HUES64 (cell line): ENCODE measurements at regions not wholly inside any gene's neighbourhood (a gene's known extent, or its start where the extent isn't known, plus 50 kb on each side); places are given as distances from the start of the nearest gene placed in this dataset.
A peak's percentile ranks its signal among the peaks of the same experiment; 100 is the strongest.
"Not testable (repeated sequence)": the region's sequence is repeated elsewhere in the genome, so short reads cannot be mapped to it uniquely, and the experiment has no call there.

ENCODE experiments used
- H3K27ac ChIP-seq: 2 replicates; pipeline ENCODE4 v1.7.0; 2013; ENCODE audit warnings: low read depth, low read length, inconsistent platforms
- H3K27me3 ChIP-seq: 2 replicates; pipeline ENCODE4 v1.6.1; 2013; ENCODE audit warnings: mild to moderate bottlenecking, low read length; ENCODE audit not compliant: insufficient read depth
- H3K36me3 ChIP-seq: 2 replicates; pipeline ENCODE4 v1.6.1; 2013; ENCODE audit warnings: mild to moderate bottlenecking, low read length; ENCODE audit not compliant: insufficient read depth
- H3K4me1 ChIP-seq: 2 replicates; pipeline ENCODE4 v1.6.1; 2013; ENCODE audit warnings: mild to moderate bottlenecking, low read length, moderate library complexity; ENCODE audit not compliant: insufficient read depth
- H3K4me3 ChIP-seq: 2 replicates; pipeline ENCODE4 v1.5.1; 2013; ENCODE audit warnings: mild to moderate bottlenecking, low read length, moderate library complexity
- H3K9ac ChIP-seq: 2 replicates; pipeline ENCODE4 v1.6.1; 2013; ENCODE audit warnings: mild to moderate bottlenecking, low read depth, low read length
- H3K9me3 ChIP-seq: 2 replicates; pipeline ENCODE4 v1.6.1; 2013; ENCODE audit warnings: low read depth, low read length; ENCODE audit not compliant: insufficient read depth
- WGBS: fragments of 150-250, 120-280 bp; methylation state at CpG from one replicate; pipeline ENCODE4 v1.1.7; 2013; ENCODE audit warnings: missing lambda C conversion rate; 5-methylcytosine and 5-hydroxymethylcytosine counted together

DNA sequence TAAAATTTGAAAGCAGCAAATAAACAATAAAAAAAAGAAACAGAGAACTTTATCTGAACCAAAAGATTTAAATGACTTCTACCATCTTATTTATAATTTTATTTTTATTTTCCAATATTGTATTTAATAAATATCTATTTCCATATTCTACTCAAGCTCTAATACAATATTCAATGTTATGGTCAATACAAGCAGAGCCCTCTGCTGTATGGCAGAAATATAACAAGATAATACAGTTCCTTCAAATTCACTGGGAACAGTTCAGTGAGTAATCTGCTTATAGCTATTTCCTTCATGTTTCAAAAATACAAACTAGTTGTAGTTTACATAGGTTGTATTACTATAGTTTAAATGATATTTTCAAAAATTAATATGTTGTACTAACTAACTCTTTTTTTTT, 332.7 kb downstream of the PRDM9 start:
- Histone ChIP-seq H3K4me3 (no peak overlapping the region), H3K4me1 (no peaks in the 10 kb centered on the region), H3K9me3 (peaks cover 8% of the 10 kb centered on the region; the same call in 1 of the 2 replicates), H3K9ac (no peak overlapping the region), H3K27ac (no peak overlapping the region), H3K36me3 (no peaks in the 10 kb centered on the region), H3K27me3 (no peaks in the 10 kb centered on the region)

DNA sequence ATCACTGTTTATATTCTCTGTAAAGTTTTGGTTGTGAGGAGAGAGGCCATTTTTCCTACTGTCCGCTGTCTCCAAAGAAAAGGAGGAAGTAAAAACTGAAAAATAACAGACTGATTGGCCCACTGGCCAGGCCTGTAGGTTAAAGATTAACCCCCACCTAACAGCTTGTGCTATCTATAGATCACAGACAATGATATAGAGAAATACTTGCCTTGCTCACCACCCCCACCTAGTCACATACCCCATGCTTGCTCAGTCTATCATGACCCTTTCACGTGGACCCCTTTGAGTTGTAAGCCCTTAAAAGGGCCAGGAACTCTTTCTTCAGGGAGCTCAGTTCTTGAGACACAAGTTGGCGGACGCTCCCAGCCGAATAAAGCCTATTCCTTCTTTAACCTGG, 357.4 kb downstream of the PRDM9 start:
- Histone ChIP-seq H3K27ac (no peak overlapping the region), H3K4me1 (no peaks in the 10 kb centered on the region), H3K36me3 (no peaks in the 10 kb centered on the region), H3K27me3 (no peaks in the 10 kb centered on the region), H3K9ac (no peak overlapping the region), H3K4me3 (no peak overlapping the region), H3K9me3 (no peaks in the 10 kb centered on the region)
- 88% methylated on average over 5 of the region's 5 CpGs for WGBS

DNA sequence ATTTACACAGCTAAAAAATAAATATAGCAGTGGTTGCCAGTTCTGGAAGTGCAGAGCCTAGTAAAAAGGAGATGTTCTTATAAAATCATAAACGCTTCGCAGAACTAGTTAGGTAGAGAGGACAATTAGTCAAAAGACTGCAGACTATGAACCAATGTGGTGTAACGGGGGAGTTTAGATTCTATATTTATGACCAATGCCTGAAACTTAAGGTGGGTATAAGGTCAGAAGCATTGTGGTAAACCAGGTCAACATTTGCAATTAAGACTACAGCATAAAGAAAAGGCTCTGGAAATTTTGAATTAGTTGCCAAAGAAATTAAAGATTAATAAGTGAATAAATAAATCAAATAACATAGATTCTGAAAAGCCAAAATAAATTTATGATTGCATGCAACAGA, 370.4 kb downstream of the PRDM9 start:
- no peak overlapping the region for H3K27ac ChIP-seq
- H3K9me3 ChIP-seq, result 0 out of 2 replicates have a peak, but pooled peaks cover 2% of the 10 kb centered on the region
- no peaks in the 10 kb centered on the region for H3K4me1 ChIP-seq
- no peak overlapping the region for H3K4me3 ChIP-seq
- no peak overlapping the region for H3K9ac ChIP-seq
- H3K27me3 ChIP-seq, result no peaks in the 10 kb centered on the region
- 95% methylated on average over 3 of the region's 3 CpGs for WGBS
- H3K36me3 ChIP-seq, result no peaks in the 10 kb centered on the region

DNA sequence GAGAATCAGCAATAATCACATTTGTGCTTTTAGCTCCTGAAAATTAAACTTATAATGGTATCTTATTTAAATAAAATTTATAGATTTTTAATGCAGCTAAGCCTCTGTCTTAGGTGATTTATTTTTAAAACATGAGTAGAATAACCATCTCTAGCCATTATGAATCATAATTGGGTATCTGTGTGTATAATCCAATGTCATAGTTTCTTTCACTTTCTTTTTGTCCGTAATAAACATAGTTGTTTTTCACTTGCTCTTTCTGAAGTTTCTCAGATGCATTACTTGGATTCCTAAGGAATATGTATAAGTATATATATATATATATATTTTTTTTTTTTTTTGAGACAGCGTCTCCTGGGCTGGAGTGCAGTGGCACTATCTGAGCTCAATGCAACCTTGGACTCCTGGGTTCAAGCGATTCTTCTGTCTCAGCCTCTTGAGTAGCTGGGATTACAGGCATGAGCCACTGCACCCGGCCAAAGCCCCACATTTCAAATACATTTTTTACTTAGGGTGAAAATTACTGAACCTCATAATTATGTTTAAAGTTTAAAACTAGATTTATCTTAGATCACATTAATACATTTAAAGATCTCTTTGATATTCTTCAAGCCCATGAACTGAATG, 377.1 kb downstream of the PRDM9 start:
- Histone ChIP-seq H3K36me3 (no peaks in the 10 kb centered on the region), H3K4me3 (no peak overlapping the region), H3K27me3 (no peaks in the 10 kb centered on the region), H3K9ac (no peak overlapping the region), H3K4me1 (no peaks in the 10 kb centered on the region), H3K27ac (no peak overlapping the region), H3K9me3 (peaks cover 2% of the 10 kb centered on the region; the same call in 1 of the 2 replicates)
- WGBS, result 96% methylated on average over 2 of the region's 4 CpGs

DNA sequence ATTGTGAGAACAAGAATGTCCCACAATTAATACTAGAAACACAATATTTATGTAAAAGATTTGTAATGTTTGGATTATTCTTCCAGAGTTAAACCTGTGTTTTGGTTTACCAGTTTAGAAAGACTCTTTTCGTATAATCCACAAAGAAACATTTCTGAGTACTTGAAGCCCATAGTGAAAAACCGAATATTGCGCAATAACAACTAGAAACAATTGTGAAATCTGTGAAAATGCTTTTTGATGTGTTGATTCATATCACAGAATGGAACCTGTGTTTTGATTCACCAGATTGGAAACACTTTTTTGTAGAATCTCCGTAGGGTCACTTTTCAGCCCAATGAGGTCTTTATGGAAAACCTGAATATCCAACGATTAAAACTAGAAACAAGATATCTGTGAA, 386.2 kb downstream of the PRDM9 start:
- peaks cover 41% of the 10 kb centered on the region for H3K9me3 ChIP-seq
- no peak overlapping the region for H3K4me3 ChIP-seq
- H3K27me3 ChIP-seq, result no peaks in the 10 kb centered on the region
- no peak overlapping the region for H3K9ac ChIP-seq
- H3K27ac ChIP-seq, result no peak overlapping the region
- WGBS, result over 99% methylated on average over 5 of the region's 5 CpGs
- H3K36me3 ChIP-seq, result no peaks in the 10 kb centered on the region
- H3K4me1 ChIP-seq, result no peaks in the 10 kb centered on the region

DNA sequence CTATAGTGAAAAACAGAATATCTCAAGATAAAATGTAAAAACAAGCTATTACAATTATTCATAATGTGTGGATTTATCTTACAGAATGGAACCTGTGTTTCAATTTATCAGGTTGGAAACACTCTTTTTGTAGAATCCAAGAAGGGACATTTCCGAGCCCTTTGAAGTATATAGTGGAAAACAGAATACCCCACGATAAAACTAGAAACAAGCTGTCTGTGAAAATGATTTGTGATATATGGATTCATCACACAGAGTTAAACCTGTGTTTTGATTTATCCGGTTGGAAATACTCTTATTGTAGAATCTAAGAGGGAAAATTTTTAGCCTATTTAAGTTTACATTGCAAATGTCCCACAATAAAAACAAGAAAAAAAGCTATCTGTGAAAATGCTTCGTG, 388.2 kb downstream of the PRDM9 start:
- H3K27me3 ChIP-seq, result no peaks in the 10 kb centered on the region
- WGBS, result 81% methylated on average over 3 of the region's 4 CpGs

DNA sequence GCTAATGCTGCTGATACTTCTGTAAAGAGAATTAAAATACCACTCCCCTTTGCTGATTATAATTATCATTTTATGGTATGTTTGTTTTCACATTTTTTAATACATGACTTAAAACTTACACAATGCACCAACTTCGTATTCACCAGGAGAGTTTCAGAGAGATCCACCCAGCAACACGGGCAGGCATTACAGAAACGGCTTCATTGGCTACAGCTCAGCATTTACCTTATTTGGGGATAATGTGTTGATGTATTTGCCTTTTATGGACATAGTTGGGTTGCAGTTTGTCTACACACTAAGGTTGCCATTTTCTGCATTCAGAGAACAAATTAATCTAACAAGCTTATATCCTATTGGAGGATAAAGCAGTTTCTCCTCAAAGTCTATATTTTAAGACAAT, 423.6 kb downstream of the PRDM9 start:
- Histone ChIP-seq H3K36me3 (no peaks in the 10 kb centered on the region), H3K27me3 (no peaks in the 10 kb centered on the region), H3K27ac (no peak overlapping the region), H3K4me3 (no peak overlapping the region), H3K9ac (no peak overlapping the region), H3K9me3 (no peaks in the 10 kb centered on the region), H3K4me1 (no peaks in the 10 kb centered on the region)
- 89% methylated on average over 3 of the region's 3 CpGs for WGBS

More for the DNA sequence above, 388.2 kb downstream of the PRDM9 start:
- Histone ChIP-seq H3K4me3 (no peak overlapping the region), H3K9me3 (peaks cover 53% of the 10 kb centered on the region), H3K27ac (no peak overlapping the region), H3K4me1 (no peaks in the 10 kb centered on the region), H3K36me3 (no peaks in the 10 kb centered on the region), H3K9ac (no peak overlapping the region)

DNA sequence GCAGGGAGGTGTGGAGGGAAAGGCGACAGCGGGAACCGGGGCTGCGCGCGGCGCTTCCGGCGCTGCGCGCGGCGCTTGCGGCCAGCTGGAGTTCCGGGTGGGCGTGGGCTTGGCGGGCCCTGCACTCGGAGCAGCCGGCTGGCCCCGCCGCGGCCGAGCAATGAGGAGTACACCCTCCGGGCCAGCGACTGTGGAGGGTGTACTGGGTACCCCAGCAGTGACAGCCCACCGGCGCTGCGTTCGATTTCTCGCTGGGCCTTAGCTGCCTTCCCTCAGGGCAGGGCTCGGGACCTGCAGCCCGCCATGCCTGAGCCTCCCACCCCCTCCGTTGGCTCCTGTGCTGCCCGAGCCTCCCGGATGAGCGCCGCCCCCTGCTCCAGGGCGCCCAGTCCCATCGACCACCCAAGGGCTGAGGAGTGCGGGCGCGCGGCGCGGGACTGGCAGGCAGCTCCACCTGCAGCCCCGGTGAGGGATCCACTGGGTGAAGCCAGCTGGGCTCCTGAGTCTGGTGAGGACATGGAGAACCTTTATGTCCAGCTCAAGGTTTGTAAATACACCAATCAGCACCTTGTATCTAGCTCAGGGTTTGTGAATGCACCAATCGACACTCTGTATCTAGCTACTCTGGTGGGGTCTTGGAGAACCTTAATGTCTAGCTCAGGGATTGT, 444.0 kb downstream of the PRDM9 start:
- H3K4me1 ChIP-seq, H3K27ac ChIP-seq, H3K9me3 ChIP-seq, H3K9ac ChIP-seq, H3K27me3 ChIP-seq, H3K36me3 ChIP-seq: not testable (repeated sequence)
- H3K4me3 ChIP-seq, result peak overlapping the region; percentile 46
- WGBS, result 96% methylated on average over 47 of the region's 47 CpGs

DNA sequence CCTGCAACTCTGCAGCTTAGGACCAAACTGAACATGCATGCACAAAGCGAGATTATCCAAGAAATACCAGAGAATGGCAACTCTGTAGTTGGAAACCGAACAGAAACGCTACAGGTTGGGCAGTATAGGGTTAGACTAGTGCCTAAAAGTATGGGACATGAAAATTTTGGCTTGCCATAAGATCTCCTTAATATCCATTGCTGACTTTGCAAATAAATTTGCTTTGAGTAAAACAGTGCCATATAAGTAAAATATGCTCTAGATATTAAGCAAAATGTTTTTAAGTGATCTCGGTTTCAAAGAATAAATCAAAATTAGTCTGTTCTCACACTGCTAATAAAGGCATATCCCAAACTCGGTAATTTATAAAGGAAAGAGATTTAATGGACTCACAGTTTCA, 456.0 kb downstream of the PRDM9 start:
- Histone ChIP-seq H3K27ac (no peak overlapping the region), H3K36me3 (no peaks in the 10 kb centered on the region), H3K9ac (no peak overlapping the region), H3K4me3 (no peak overlapping the region), H3K4me1 (no peaks in the 10 kb centered on the region), H3K27me3 (no peaks in the 10 kb centered on the region), H3K9me3 (0 out of 2 replicates have a peak, but pooled peaks cover 2% of the 10 kb centered on the region)
- WGBS, result 93% methylated on average over 4 of the region's 5 CpGs

DNA sequence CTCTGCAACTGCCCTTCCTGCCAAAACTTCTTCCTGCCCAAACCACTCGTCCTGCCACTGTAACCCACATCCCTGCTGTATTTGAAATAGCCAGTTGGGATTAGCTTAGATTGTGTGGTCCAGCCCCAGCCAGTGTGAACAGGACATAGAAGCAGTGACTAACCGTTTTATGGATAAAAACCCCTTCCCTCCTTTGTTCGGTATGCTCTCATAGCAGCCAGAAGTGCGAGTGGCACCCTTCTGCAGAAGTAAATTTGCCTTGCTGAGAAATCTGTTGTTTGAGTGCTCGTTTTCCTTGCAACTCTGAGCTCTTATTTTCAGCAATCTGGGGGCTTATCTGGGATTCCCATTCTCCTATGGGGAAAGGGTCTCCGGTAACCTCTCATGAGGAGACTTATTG, 470.0 kb downstream of the PRDM9 start:
- Histone ChIP-seq H3K36me3 (peaks cover 4% of the 10 kb centered on the region; the same call in 1 of the 2 replicates), H3K27me3 (no peaks in the 10 kb centered on the region), H3K4me3 (no peak overlapping the region), H3K4me1 (no peaks in the 10 kb centered on the region), H3K9me3 (peaks cover 44% of the 10 kb centered on the region), H3K9ac (no peak overlapping the region), H3K27ac (no peak overlapping the region)
- WGBS, result 91% methylated on average over 6 of the region's 6 CpGs

DNA sequence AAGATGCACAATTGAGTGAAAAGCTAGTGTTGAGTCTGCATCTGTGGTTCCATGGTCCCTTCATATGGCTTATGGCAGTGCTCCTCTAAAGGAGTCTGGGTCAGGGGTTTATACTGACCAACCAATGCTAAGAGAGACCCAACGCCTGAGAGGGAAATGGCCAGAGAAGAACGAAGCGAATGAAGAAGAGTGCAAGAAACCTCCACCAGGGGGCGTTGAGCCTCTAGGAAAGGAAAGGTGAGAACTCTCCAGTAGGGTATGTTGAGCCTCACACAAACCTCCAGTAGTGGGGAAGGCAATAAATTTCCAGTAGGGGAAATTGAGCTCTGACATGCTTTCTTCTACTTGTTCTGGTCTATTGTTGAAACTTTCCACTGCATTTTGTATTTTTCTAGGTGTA, 470.6 kb downstream of the PRDM9 start:
- Histone ChIP-seq H3K27me3 (no peaks in the 10 kb centered on the region), H3K4me1 (no peaks in the 10 kb centered on the region), H3K4me3 (no peak overlapping the region), H3K9ac (no peak overlapping the region), H3K9me3 (peaks cover 44% of the 10 kb centered on the region), H3K27ac (no peak overlapping the region), H3K36me3 (peaks cover 4% of the 10 kb centered on the region; the same call in 1 of the 2 replicates)
- 59% methylated on average over 4 of the region's 4 CpGs for WGBS
